ENCODE measurements at regions not wholly inside any gene's neighbourhood (a gene's known extent, or its start where the extent isn't known, plus 50 kb on each side); places are given as distances from the start of the nearest gene placed in this dataset.

GRCh38 chr12:5160827-5161226 lies 117.1 kb downstream of the KCNA5 start:
- Histone ChIP-seq H3K27ac (ENCODE audit: low read depth, low read length) (no peak overlapping the region), H3K4me2 (ENCODE audit: insufficient read depth, low read length) (no peak overlapping the region), H3K9me3 (ENCODE audit: low read depth, low read length) (no peaks in the 10 kb centered on the region), H4K20me1 (ENCODE audit: insufficient read depth, low read length) (no peaks in the 10 kb centered on the region), H2AFZ (ENCODE audit: low read length) (no peak overlapping the region), H3K79me2 (ENCODE audit: insufficient read depth, low read length) (no peaks in the 10 kb centered on the region), H3K4me3 (ENCODE audit: insufficient read depth, low read length) (no peak overlapping the region), H3K36me3 (ENCODE audit: insufficient read depth, low read length) (no peaks in the 10 kb centered on the region), H3K4me1 (ENCODE audit: insufficient read depth, low read length) (no peaks in the 10 kb centered on the region), H3K27me3 (ENCODE audit: insufficient read depth, low read length) (no peaks in the 10 kb centered on the region)
- no peak for TF ChIP-seq CTCF (IDR thresholded peaks at IDR 0.05; ENCODE audit: extremely low read depth, low read depth, low read length)
- DNase-seq (ENCODE audit: insufficient read length, low spot score, missing footprints) = peak; percentile 73

GRCh38 chr12:5163661-5164060 lies 120.0 kb downstream of the KCNA5 start:
- DNase-seq (ENCODE audit: insufficient read length, low spot score, missing footprints) = no peak
- TF ChIP-seq CTCF (IDR thresholded peaks at IDR 0.05; ENCODE audit: extremely low read depth, low read depth, low read length) = no peak
- Histone ChIP-seq H3K27me3 (ENCODE audit: insufficient read depth, low read length) (no peaks in the 10 kb centered on the region), H4K20me1 (ENCODE audit: insufficient read depth, low read length) (no peaks in the 10 kb centered on the region), H3K79me2 (ENCODE audit: insufficient read depth, low read length) (no peaks in the 10 kb centered on the region), H2AFZ (ENCODE audit: low read length) (no peak overlapping the region), H3K4me2 (ENCODE audit: insufficient read depth, low read length) (no peak overlapping the region), H3K4me1 (ENCODE audit: insufficient read depth, low read length) (no peaks in the 10 kb centered on the region), H3K9me3 (ENCODE audit: low read depth, low read length) (no peaks in the 10 kb centered on the region), H3K27ac (ENCODE audit: low read depth, low read length) (no peak overlapping the region), H3K4me3 (ENCODE audit: insufficient read depth, low read length) (no peak overlapping the region), H3K36me3 (ENCODE audit: insufficient read depth, low read length) (no peaks in the 10 kb centered on the region)

DNA sequence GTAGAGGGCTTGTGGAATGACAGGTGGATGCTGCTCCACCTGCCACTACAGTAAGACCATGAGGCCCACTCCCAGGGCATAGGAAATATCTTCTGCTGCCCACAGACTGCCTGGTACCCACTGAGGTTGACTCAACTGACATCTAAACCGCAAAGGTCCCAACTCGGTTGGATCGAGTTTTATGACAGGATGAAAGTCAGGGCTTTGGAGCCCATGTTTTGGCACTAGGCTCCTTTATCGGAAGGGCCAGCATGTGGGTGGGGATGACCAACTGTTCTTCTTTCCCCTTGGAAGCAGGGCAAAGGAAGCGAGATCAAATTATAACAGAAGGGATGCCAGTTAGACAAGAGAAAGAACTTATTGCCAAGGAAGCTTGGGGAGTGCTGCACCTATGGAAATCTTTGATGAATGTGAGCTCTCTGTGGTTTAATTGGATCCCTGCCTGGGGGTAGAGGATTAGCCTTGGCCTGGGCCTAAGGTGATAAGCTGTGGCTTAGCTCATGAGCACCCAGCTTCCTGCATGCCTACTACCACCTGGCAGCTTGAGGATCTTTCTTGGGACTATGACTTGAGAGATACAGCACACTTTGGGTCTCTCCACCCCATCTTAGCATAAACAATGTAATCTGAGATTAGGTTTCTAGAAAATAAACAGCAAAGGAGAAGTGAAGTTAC lies 121.8 kb downstream of the KCNA5 start:
- no peak overlapping the region for H3K27ac ChIP-seq (ENCODE audit: low read depth, low read length)
- no peak for DNase-seq (ENCODE audit: insufficient read length, low spot score, missing footprints)
- no peaks in the 10 kb centered on the region for H3K9me3 ChIP-seq (ENCODE audit: low read depth, low read length)
- H3K4me1 ChIP-seq (ENCODE audit: insufficient read depth, low read length) = no peaks in the 10 kb centered on the region
- no peaks in the 10 kb centered on the region for H4K20me1 ChIP-seq (ENCODE audit: insufficient read depth, low read length)
- TF ChIP-seq CTCF (IDR thresholded peaks at IDR 0.05; ENCODE audit: extremely low read depth, low read depth, low read length) = no peak
- no peaks in the 10 kb centered on the region for H3K27me3 ChIP-seq (ENCODE audit: insufficient read depth, low read length)
- no peaks in the 10 kb centered on the region for H3K79me2 ChIP-seq (ENCODE audit: insufficient read depth, low read length)
- no peak overlapping the region for H3K4me3 ChIP-seq (ENCODE audit: insufficient read depth, low read length)
- no peaks in the 10 kb centered on the region for H3K36me3 ChIP-seq (ENCODE audit: insufficient read depth, low read length)
- H3K4me2 ChIP-seq (ENCODE audit: insufficient read depth, low read length) = no peak overlapping the region
- H2AFZ ChIP-seq (ENCODE audit: low read length) = no peak overlapping the region

DNA sequence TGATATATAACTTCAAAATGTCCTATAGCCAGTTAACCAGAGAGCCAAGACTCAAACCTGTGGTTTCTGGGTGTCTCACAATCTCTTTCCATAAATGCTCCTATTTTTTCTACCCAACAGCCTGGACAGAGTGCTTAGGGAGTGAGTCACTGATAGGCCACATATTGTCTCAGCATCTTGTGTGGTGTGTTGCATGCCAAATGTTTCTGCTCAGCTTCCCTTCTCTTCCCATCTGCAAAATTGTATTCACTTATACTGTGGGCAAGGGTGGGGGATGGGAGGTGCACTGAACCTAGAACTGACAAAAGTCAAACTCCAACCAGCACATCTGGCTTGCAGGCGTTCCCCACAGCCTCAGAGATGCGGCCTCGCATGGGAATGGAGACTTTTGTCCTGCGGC lies 123.3 kb downstream of the KCNA5 start:
- H3K27me3 ChIP-seq (ENCODE audit: insufficient read depth, low read length) = no peaks in the 10 kb centered on the region
- no peak for TF ChIP-seq CTCF (IDR thresholded peaks at IDR 0.05; ENCODE audit: extremely low read depth, low read depth, low read length)
- H3K4me3 ChIP-seq (ENCODE audit: insufficient read depth, low read length) = no peak overlapping the region
- H3K36me3 ChIP-seq (ENCODE audit: insufficient read depth, low read length) = no peaks in the 10 kb centered on the region
- H3K4me2 ChIP-seq (ENCODE audit: insufficient read depth, low read length) = no peak overlapping the region
- H4K20me1 ChIP-seq (ENCODE audit: insufficient read depth, low read length) = no peaks in the 10 kb centered on the region
- H2AFZ ChIP-seq (ENCODE audit: low read length) = no peak overlapping the region
- no peak overlapping the region for H3K27ac ChIP-seq (ENCODE audit: low read depth, low read length)
- no peaks in the 10 kb centered on the region for H3K9me3 ChIP-seq (ENCODE audit: low read depth, low read length)
- no peaks in the 10 kb centered on the region for H3K4me1 ChIP-seq (ENCODE audit: insufficient read depth, low read length)
- no peaks in the 10 kb centered on the region for H3K79me2 ChIP-seq (ENCODE audit: insufficient read depth, low read length)
- no peak for DNase-seq (ENCODE audit: insufficient read length, low spot score, missing footprints)

Measured in osteoblast (primary cell).